ENCODE measurements at regions not wholly inside any gene's neighbourhood (a gene's known extent, or its start where the extent isn't known, plus 50 kb on each side); places are given as distances from the start of the nearest gene placed in this dataset.

- CTCF ChIA-PET = interaction anchor here (0.5 kb wide), 1 partner anchor 24 kb away, joined by 3 read pairs; no protein-coding TSS in a partner anchor
- TF ChIP-seq, protein P1, sequence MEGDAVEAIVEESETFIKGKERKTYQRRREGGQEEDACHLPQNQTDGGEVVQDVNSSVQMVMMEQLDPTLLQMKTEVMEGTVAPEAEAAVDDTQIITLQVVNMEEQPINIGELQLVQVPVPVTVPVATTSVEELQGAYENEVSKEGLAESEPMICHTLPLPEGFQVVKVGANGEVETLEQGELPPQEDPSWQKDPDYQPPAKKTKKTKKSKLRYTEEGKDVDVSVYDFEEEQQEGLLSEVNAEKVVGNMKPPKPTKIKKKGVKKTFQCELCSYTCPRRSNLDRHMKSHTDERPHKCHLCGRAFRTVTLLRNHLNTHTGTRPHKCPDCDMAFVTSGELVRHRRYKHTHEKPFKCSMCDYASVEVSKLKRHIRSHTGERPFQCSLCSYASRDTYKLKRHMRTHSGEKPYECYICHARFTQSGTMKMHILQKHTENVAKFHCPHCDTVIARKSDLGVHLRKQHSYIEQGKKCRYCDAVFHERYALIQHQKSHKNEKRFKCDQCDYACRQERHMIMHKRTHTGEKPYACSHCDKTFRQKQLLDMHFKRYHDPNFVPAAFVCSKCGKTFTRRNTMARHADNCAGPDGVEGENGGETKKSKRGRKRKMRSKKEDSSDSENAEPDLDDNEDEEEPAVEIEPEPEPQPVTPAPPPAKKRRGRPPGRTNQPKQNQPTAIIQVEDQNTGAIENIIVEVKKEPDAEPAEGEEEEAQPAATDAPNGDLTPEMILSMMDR (IDR thresholded peaks at IDR 0.05) = no peak
- POLR2A ChIA-PET = no interaction called here
- no peak for DNase-seq
- ATAC-seq = no peak
- peaks cover 2% of the 10 kb centered on the region for H3K27me3 Mint-ChIP-seq
- no peaks in the 10 kb centered on the region for H3K36me3 Mint-ChIP-seq (ENCODE audit: low read depth)
- H3K4me3 Mint-ChIP-seq = no peak overlapping the region
- no peaks in the 10 kb centered on the region for H3K9me3 Mint-ChIP-seq
- H3K4me1 Mint-ChIP-seq (ENCODE audit: low read depth) = peaks cover 2% of the 10 kb centered on the region
- no peak overlapping the region for H3K27ac Mint-ChIP-seq
- intact Hi-C loops (cut with micrococcal nuclease) = no loop called here
Measured at GRCh38 chr3:66633402-66634381, 132.9 kb upstream of the LRIG1 start.

GRCh38 chr3:66638717-66639116 lies 137.9 kb upstream of the LRIG1 start:
- DNase-seq (no peak), ATAC-seq (no peak)
- H3K9me3 Mint-ChIP-seq = no peaks in the 10 kb centered on the region
- H3K27me3 Mint-ChIP-seq = no peaks in the 10 kb centered on the region
- intact Hi-C loops (cut with micrococcal nuclease) = no loop called here
- peaks cover 5% of the 10 kb centered on the region for H3K4me1 Mint-ChIP-seq (ENCODE audit: low read depth)
- TF ChIP-seq, protein P1 (IDR thresholded peaks at IDR 0.05) = no peak
- no peaks in the 10 kb centered on the region for H3K36me3 Mint-ChIP-seq (ENCODE audit: low read depth)
- no peak overlapping the region for H3K27ac Mint-ChIP-seq
- ChIA-PET POLR2A (no interaction called here), CTCF (no interaction called here)
- no peak overlapping the region for H3K4me3 Mint-ChIP-seq

GRCh38 chr3:66639809-66640356 lies 139.1 kb upstream of the LRIG1 start:
- ChIA-PET CTCF (interaction anchor here (0.9 kb wide), 1 partner anchor 22 kb away, joined by 3 read pairs; no protein-coding TSS in a partner anchor), POLR2A (no interaction called here)
- H3K27ac Mint-ChIP-seq = no peak overlapping the region
- TF ChIP-seq, protein P1 (IDR thresholded peaks at IDR 0.05) = no peak
- no peaks in the 10 kb centered on the region for H3K27me3 Mint-ChIP-seq
- ATAC-seq = no peak
- peaks cover 2% of the 10 kb centered on the region for H3K9me3 Mint-ChIP-seq
- intact Hi-C loops (cut with micrococcal nuclease) = no loop called here
- no peak for DNase-seq
- H3K4me1 Mint-ChIP-seq (ENCODE audit: low read depth) = peaks cover 5% of the 10 kb centered on the region
- H3K4me3 Mint-ChIP-seq = no peak overlapping the region
- no peaks in the 10 kb centered on the region for H3K36me3 Mint-ChIP-seq (ENCODE audit: low read depth)

- Mint-ChIP-seq H3K4me1 (ENCODE audit: low read depth) (peaks cover 5% of the 10 kb centered on the region), H3K4me3 (no peak overlapping the region), H3K36me3 (ENCODE audit: low read depth) (no peaks in the 10 kb centered on the region), H3K27ac (no peak overlapping the region), H3K27me3 (peaks cover 2% of the 10 kb centered on the region), H3K9me3 (peaks cover 3% of the 10 kb centered on the region)
- TF ChIP-seq, protein P1 (IDR thresholded peaks at IDR 0.05) = no peak
- ATAC-seq (no peak), DNase-seq (no peak)
- POLR2A ChIA-PET = no interaction called here
- intact Hi-C loops (cut with micrococcal nuclease) = no loop called here
- CTCF ChIA-PET = no interaction called here
Measured at GRCh38 chr3:66642019-66642418, 141.2 kb upstream of the LRIG1 start.

DNA sequence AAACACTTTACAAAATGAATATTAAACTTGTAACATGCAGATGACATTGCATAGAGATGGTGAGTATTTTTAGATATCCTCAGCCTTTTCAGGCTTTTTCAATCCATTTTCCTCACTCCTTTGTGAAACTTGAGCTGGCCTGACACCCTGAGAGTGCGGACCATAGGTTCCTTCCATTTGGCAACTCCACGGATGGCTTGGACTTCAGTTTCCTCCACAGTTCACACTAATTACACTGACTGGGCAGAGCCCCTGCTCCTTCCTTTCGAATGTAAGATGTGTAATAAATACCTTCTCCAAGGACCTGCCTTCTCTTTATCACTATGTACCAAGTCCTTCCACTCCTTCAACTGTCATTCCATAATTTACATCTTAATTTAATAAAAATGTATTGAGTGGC lies 141.7 kb upstream of the LRIG1 start:
- DNase-seq = no peak
- no peak for ATAC-seq
- ChIA-PET CTCF (no interaction called here), POLR2A (no interaction called here)
- H3K27ac Mint-ChIP-seq = no peak overlapping the region
- TF ChIP-seq, protein P1 (IDR thresholded peaks at IDR 0.05) = no peak
- peaks cover 5% of the 10 kb centered on the region for H3K4me1 Mint-ChIP-seq (ENCODE audit: low read depth)
- H3K9me3 Mint-ChIP-seq = peaks cover 3% of the 10 kb centered on the region
- intact Hi-C loops (cut with micrococcal nuclease) = no loop called here
- H3K4me3 Mint-ChIP-seq = no peak overlapping the region
- peaks cover 2% of the 10 kb centered on the region for H3K27me3 Mint-ChIP-seq
- no peaks in the 10 kb centered on the region for H3K36me3 Mint-ChIP-seq (ENCODE audit: low read depth)

All from activated CD8-positive, alpha-beta T cell treated with anti-CD3 and anti-CD28 coated beads for 36 hours (primary cell).